ENCODE measurements at regions not wholly inside any gene's neighbourhood (a gene's known extent, or its start where the extent isn't known, plus 50 kb on each side); places are given as distances from the start of the nearest gene placed in this dataset.
"Not testable (repeated sequence)": the region's sequence is repeated elsewhere in the genome, so short reads cannot be mapped to it uniquely, and the experiment has no call there.

DNA sequence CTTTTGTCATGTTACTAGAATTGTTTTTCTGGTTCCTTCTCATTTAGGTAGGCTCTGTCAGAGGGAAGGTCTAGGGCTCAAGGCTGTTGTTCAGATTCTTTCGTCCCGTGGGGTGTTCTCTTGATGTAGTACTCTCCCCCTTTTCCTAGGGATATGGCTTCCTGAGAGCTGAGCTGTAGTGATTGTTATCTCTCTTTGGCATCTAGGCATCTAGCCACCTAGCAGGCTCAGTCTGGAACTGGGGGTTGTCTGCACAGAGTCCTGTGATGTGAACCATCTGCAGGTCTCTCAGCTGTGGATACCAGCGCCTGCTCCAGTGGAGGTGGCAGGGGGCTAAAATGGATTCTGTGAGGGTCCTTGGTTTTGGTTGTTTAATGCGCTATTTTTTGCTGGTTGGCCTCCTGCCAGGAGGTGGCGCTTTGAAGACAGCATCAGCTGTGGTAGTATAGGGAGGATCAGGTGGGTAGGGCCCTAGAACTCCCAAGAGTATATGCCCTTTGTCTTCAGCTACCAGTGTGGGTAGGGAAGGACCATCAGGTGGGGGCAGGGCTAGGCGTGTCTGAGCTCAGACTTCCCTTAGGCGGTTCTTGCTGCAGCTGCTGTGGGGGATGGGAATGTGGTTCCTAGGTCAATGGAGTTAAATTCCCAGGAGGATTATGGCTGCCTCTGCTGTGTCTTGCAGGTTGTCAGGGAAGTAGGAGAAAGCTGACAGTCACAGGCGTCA is 78.1 kb upstream of the RAB40AL start:
- POLR2A ChIA-PET; H3K4me2 ChIP-seq (ENCODE audit: low read depth, low read length); H2AFZ ChIP-seq (ENCODE audit: low read length); ATAC-seq; BruUV-seq (replicated peaks); H3K27me3 ChIP-seq (ENCODE audit: control insufficient read depth in 1 of 2, insufficient read depth in 2 of 2, low read length in 2 of 2); H3K27ac ChIP-seq (ENCODE audit: extremely low read length, insufficient read depth, low read length); H4K20me1 ChIP-seq (ENCODE audit: insufficient read depth, low read length); H3K9ac ChIP-seq (ENCODE audit: insufficient read depth, low read depth, low read length); intact Hi-C loops (cut with micrococcal nuclease; ENCODE audit: unreplicated experiment); H3K79me2 ChIP-seq (ENCODE audit: insufficient read depth, low read length); H3K4me3 ChIP-seq (replicated peaks in 1 of 3; ENCODE audit: insufficient read depth in 1 of 3, low read depth in 2 of 3, low read length in 3 of 3); CTCF ChIA-PET (ENCODE audit: low intra/inter-chr PET ratio, low total read pairs); H3K9me3 ChIP-seq (ENCODE audit: low read length); in situ Hi-C loops (cut with HindIII; ENCODE audit: extremely low pct_ligation_motif_present, low pct_unique_long_range_greater_than_20kb); H3K4me1 ChIP-seq (ENCODE audit: insufficient read depth, low read length); H3K36me3 ChIP-seq (replicated peaks in 1 of 2; ENCODE audit: control insufficient read depth in 1 of 2, insufficient read depth in 2 of 2, low read length in 2 of 2); DNase-seq (ENCODE audit: low spot score); FAIRE-seq: not testable (repeated sequence)
- TF ChIP-seq, protein P1, sequence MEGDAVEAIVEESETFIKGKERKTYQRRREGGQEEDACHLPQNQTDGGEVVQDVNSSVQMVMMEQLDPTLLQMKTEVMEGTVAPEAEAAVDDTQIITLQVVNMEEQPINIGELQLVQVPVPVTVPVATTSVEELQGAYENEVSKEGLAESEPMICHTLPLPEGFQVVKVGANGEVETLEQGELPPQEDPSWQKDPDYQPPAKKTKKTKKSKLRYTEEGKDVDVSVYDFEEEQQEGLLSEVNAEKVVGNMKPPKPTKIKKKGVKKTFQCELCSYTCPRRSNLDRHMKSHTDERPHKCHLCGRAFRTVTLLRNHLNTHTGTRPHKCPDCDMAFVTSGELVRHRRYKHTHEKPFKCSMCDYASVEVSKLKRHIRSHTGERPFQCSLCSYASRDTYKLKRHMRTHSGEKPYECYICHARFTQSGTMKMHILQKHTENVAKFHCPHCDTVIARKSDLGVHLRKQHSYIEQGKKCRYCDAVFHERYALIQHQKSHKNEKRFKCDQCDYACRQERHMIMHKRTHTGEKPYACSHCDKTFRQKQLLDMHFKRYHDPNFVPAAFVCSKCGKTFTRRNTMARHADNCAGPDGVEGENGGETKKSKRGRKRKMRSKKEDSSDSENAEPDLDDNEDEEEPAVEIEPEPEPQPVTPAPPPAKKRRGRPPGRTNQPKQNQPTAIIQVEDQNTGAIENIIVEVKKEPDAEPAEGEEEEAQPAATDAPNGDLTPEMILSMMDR (CRISPR knock-in tag; IDR thresholded peaks at IDR 0.05), result 0 out of 2 replicates have a peak, but pooled peaks have one; percentile 8
- TF ChIP-seq, protein P2, sequence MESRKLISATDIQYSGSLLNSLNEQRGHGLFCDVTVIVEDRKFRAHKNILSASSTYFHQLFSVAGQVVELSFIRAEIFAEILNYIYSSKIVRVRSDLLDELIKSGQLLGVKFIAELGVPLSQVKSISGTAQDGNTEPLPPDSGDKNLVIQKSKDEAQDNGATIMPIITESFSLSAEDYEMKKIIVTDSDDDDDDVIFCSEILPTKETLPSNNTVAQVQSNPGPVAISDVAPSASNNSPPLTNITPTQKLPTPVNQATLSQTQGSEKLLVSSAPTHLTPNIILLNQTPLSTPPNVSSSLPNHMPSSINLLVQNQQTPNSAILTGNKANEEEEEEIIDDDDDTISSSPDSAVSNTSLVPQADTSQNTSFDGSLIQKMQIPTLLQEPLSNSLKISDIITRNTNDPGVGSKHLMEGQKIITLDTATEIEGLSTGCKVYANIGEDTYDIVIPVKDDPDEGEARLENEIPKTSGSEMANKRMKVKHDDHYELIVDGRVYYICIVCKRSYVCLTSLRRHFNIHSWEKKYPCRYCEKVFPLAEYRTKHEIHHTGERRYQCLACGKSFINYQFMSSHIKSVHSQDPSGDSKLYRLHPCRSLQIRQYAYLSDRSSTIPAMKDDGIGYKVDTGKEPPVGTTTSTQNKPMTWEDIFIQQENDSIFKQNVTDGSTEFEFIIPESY (CRISPR knock-in tag; IDR thresholded peaks at IDR 0.05), result peak; percentile 11; the same call in 1 of the 2 replicates
- WGBS (ENCODE audit: low lambda C conversion rate), result 89% methylated on average over 3 of the region's 8 CpGs

DNA sequence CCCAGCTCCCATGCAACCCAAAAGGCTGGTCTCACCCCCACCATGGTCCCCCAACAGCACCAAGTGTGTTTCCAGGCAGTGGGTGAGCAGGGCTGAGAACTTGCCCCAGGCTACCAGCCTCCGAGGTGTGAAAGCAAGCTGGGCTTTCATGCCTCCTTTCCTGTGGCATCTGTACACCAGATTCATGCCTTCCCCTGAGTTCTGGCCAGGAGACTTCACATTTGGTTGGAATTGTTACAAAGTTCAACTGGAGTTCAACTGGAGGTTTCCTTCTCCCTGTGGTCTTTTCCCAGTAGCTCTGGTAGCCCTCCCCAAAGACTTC is 77.6 kb upstream of the RAB40AL start:
- Histone ChIP-seq H3K9me3 (ENCODE audit: low read length) (no peaks in the 10 kb centered on the region), H2AFZ (ENCODE audit: low read length) (no peak overlapping the region), H3K36me3 (replicated peaks in 1 of 2; ENCODE audit: control insufficient read depth in 1 of 2, insufficient read depth in 2 of 2, low read length in 2 of 2) (no peaks in the 10 kb centered on the region), H3K4me1 (ENCODE audit: insufficient read depth, low read length) (no peaks in the 10 kb centered on the region), H4K20me1 (ENCODE audit: insufficient read depth, low read length) (no peaks in the 10 kb centered on the region), H3K4me3 (replicated peaks in 1 of 3; ENCODE audit: insufficient read depth in 1 of 3, low read depth in 2 of 3, low read length in 3 of 3) (no peak overlapping the region), H3K27ac (ENCODE audit: extremely low read length, insufficient read depth, low read length) (no peak overlapping the region), H3K4me2 (ENCODE audit: low read depth, low read length) (no peak overlapping the region), H3K79me2 (ENCODE audit: insufficient read depth, low read length) (no peaks in the 10 kb centered on the region), H3K27me3 (ENCODE audit: control insufficient read depth in 1 of 2, insufficient read depth in 2 of 2, low read length in 2 of 2) (no peaks in the 10 kb centered on the region), H3K9ac (ENCODE audit: insufficient read depth, low read depth, low read length) (no peak overlapping the region)
- no peak for DNase-seq (ENCODE audit: low spot score)
- BruUV-seq (replicated peaks), result no TSS peak
- in situ Hi-C loops (cut with HindIII; ENCODE audit: extremely low pct_ligation_motif_present, low pct_unique_long_range_greater_than_20kb) (no loop called here), intact Hi-C loops (cut with micrococcal nuclease; ENCODE audit: unreplicated experiment) (no loop called here)
- ATAC-seq, result no peak
- no CpG with 5 or more reads among the region's 1 CpG for WGBS (ENCODE audit: low lambda C conversion rate)
- no peak for FAIRE-seq
- CTCF ChIA-PET (ENCODE audit: low intra/inter-chr PET ratio, low total read pairs), result no interaction called here
- POLR2A ChIA-PET, result no interaction called here
- TF ChIP-seq GABPA (IDR thresholded peaks at IDR 0.05; ENCODE audit: low read depth, low read length) (no peak), GABPA (CRISPR knock-in tag; IDR thresholded peaks at IDR 0.05; ENCODE audit: low read depth) (no peak), RFXANK (CRISPR knock-in tag; IDR thresholded peaks at IDR 0.05) (no peak), CBX5 (CRISPR knock-in tag; IDR thresholded peaks at IDR 0.05; ENCODE audit: borderline replicate concordance) (no peak), ZNF292 (CRISPR knock-in tag; IDR thresholded peaks at IDR 0.05; ENCODE audit: borderline replicate concordance, low read depth) (no peak), ERF (CRISPR knock-in tag; IDR thresholded peaks at IDR 0.05) (no peak), FOXJ3 (CRISPR knock-in tag; IDR thresholded peaks at IDR 0.05; ENCODE audit: borderline replicate concordance) (no peak), MIER3 (CRISPR knock-in tag; IDR thresholded peaks at IDR 0.05; ENCODE audit: borderline replicate concordance) (no peak)
- TF ChIP-seq, protein P3, sequence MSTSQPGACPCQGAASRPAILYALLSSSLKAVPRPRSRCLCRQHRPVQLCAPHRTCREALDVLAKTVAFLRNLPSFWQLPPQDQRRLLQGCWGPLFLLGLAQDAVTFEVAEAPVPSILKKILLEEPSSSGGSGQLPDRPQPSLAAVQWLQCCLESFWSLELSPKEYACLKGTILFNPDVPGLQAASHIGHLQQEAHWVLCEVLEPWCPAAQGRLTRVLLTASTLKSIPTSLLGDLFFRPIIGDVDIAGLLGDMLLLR (CRISPR knock-in tag; IDR thresholded peaks at IDR 0.05), result no peak
- TF ChIP-seq, protein P4, sequence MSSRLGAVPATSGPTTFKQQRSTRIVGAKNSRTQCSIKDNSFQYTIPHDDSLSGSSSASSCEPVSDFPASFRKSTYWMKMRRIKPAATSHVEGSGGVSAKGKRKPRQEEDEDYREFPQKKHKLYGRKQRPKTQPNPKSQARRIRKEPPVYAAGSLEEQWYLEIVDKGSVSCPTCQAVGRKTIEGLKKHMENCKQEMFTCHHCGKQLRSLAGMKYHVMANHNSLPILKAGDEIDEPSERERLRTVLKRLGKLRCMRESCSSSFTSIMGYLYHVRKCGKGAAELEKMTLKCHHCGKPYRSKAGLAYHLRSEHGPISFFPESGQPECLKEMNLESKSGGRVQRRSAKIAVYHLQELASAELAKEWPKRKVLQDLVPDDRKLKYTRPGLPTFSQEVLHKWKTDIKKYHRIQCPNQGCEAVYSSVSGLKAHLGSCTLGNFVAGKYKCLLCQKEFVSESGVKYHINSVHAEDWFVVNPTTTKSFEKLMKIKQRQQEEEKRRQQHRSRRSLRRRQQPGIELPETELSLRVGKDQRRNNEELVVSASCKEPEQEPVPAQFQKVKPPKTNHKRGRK (CRISPR knock-in tag; IDR thresholded peaks at IDR 0.05), result no peak

All from HepG2 (cell line).